H9 (cell line): ENCODE measurements at regions not wholly inside any gene's neighbourhood (a gene's known extent, or its start where the extent isn't known, plus 50 kb on each side); places are given as distances from the start of the nearest gene placed in this dataset.

Experiments
- DNase-seq: peaks from one replicate; pipeline ENCODE4 v3.0.0-alpha.2; 2017
- H2AFZ ChIP-seq: one replicate; pipeline ENCODE4 v1.6.1; 2013; ENCODE audit warnings: mild to moderate bottlenecking, low read length, control low read depth, moderate library complexity
- H2AK5ac ChIP-seq: 2 replicates; pipeline ENCODE4 v1.6.1; 2013; ENCODE audit warnings: low read length, control low read depth, mixed read lengths; ENCODE audit not compliant: insufficient read length
- H2BK120ac ChIP-seq: one replicate; pipeline ENCODE4 v1.6.1; 2013; ENCODE audit warnings: low read depth, mild to moderate bottlenecking, low read length, control low read depth, inconsistent platforms; ENCODE audit not compliant: poor library complexity, severe bottlenecking
- H2BK12ac ChIP-seq: 2 replicates; pipeline ENCODE4 v1.6.1; 2013; ENCODE audit warnings: low read length, control low read depth, mixed read lengths, low read depth; ENCODE audit not compliant: insufficient read length
- H2BK15ac ChIP-seq: 2 replicates; pipeline ENCODE4 v1.6.1; 2013; ENCODE audit warnings: low read depth, low read length, control low read depth
- H2BK20ac ChIP-seq: one replicate; pipeline ENCODE4 v1.6.1; 2013; ENCODE audit warnings: low read depth, mild to moderate bottlenecking, low read length, control low read depth, inconsistent platforms; ENCODE audit not compliant: poor library complexity, severe bottlenecking
- H2BK5ac ChIP-seq: 2 replicates; pipeline ENCODE4 v1.6.1; 2013; ENCODE audit warnings: low read length, control low read depth, mixed read lengths; ENCODE audit not compliant: insufficient read length
- H3K14ac ChIP-seq: 2 replicates; pipeline ENCODE4 v1.6.1; 2013; ENCODE audit warnings: low read length, control low read depth; ENCODE audit not compliant: insufficient read depth
- H3K18ac ChIP-seq: 2 replicates; pipeline ENCODE4 v1.6.1; 2013; ENCODE audit warnings: low read depth, mild to moderate bottlenecking, mixed read lengths, low read length, control low read depth; ENCODE audit not compliant: insufficient read length
- H3K23ac ChIP-seq: 2 replicates; pipeline ENCODE4 v1.6.1; 2013; ENCODE audit warnings: low read length, control low read depth, mixed read lengths, low read depth; ENCODE audit not compliant: insufficient read length
- H3K23me2 ChIP-seq: 2 replicates; pipeline ENCODE4 v1.6.1; 2013; ENCODE audit warnings: low read depth, mild to moderate bottlenecking, mixed read lengths, low read length, control low read depth; ENCODE audit not compliant: insufficient read length, poor library complexity, severe bottlenecking
- H3K27ac ChIP-seq: 2 replicates; pipeline ENCODE4 v1.5.1; 2013; ENCODE audit warnings: low read length, control low read depth, mixed read lengths, low read depth; ENCODE audit not compliant: insufficient read length
- H3K27me3 ChIP-seq: 2 replicates; pipeline ENCODE4 v1.6.1; 2013; ENCODE audit warnings: low read length, control low read depth, inconsistent platforms; ENCODE audit not compliant: insufficient read depth
- H3K4ac ChIP-seq: 2 replicates; pipeline ENCODE4 v1.6.1; 2013; ENCODE audit warnings: low read depth, mild to moderate bottlenecking, control low read depth, inconsistent platforms, low read length, moderate library complexity
- H3K4me1 ChIP-seq: 2 replicates; pipeline ENCODE4 v1.6.1; 2013; ENCODE audit warnings: low read length, control low read depth, inconsistent platforms; ENCODE audit not compliant: insufficient read depth
- H3K4me2 ChIP-seq: 2 replicates; pipeline ENCODE4 v1.6.1; 2013; ENCODE audit warnings: low read length, control low read depth, mixed read lengths; ENCODE audit not compliant: insufficient read length, insufficient read depth
- H3K56ac ChIP-seq: 2 replicates; pipeline ENCODE4 v1.6.1; 2013; ENCODE audit warnings: low read depth, mild to moderate bottlenecking, mixed read lengths, low read length, control low read depth; ENCODE audit not compliant: insufficient read length
- H3K79me1 ChIP-seq: 2 replicates; pipeline ENCODE4 v1.6.1; 2013; ENCODE audit warnings: low read depth, mild to moderate bottlenecking, moderate library complexity, low read length, control low read depth, inconsistent platforms; ENCODE audit not compliant: insufficient read depth, poor library complexity, severe bottlenecking
- H3K79me2 ChIP-seq: 2 replicates; pipeline ENCODE4 v1.6.1; 2013; ENCODE audit warnings: low read length, control low read depth, inconsistent platforms; ENCODE audit not compliant: insufficient read depth
- H3K9ac ChIP-seq: 2 replicates; pipeline ENCODE4 v1.6.1; 2013; ENCODE audit warnings: low read length, control low read depth, mixed read lengths; ENCODE audit not compliant: insufficient read length; ENCODE audit errors: extremely low read depth
- H3K9me3 ChIP-seq: one replicate; pipeline ENCODE4 v1.6.1; 2013; ENCODE audit warnings: low read depth, low read length, inconsistent platforms; ENCODE audit not compliant: control insufficient read depth
- H3T11ph ChIP-seq: one replicate; pipeline ENCODE4 v1.6.1; 2013; ENCODE audit warnings: mild to moderate bottlenecking, low read length, control low read depth, inconsistent platforms
- H4K20me1 ChIP-seq: one replicate; pipeline ENCODE4 v1.6.1; 2013; ENCODE audit not compliant: control insufficient read depth, insufficient read length, insufficient read depth
- H4K5ac ChIP-seq: 2 replicates; pipeline ENCODE4 v1.6.1; 2013; ENCODE audit warnings: low read depth, mild to moderate bottlenecking, mixed read lengths, low read length, control low read depth; ENCODE audit not compliant: insufficient read length
- H4K8ac ChIP-seq: replicated peaks from 2 replicates; pipeline ENCODE4 v1.6.1; 2013; ENCODE audit warnings: low read length, control low read depth, mixed read lengths, low read depth; ENCODE audit not compliant: insufficient read length
- H4K91ac ChIP-seq: 2 replicates; pipeline ENCODE4 v1.6.1; 2013; ENCODE audit warnings: low read depth, mild to moderate bottlenecking, moderate library complexity, mixed read lengths, low read length, control low read depth; ENCODE audit not compliant: insufficient read length
- H3K27ac Mint-ChIP-seq, 3 experiments: 2 replicates in 2 of 3; 3 replicates in 1 of 3; pipeline ENCODE4 v1.8.0; 2020 to 2021; ENCODE audit warnings: mixed read lengths in 3 of 3, mild to moderate bottlenecking in 1 of 3, moderate library complexity in 1 of 3
- H3K27me3 Mint-ChIP-seq: 2 replicates; pipeline ENCODE4 v1.8.0; 2021; ENCODE audit warnings: low read depth, mild to moderate bottlenecking, moderate library complexity, mixed read lengths
- H3K36me3 Mint-ChIP-seq, 3 experiments: 2 replicates in 2 of 3; 3 replicates in 1 of 3; pipeline ENCODE4 v1.8.0; 2020 to 2021; ENCODE audit warnings: low read depth in 3 of 3, mixed read lengths in 3 of 3; ENCODE audit not compliant: insufficient read depth in 1 of 3
- H3K4me1 Mint-ChIP-seq, 2 experiments: 2 replicates each; pipeline ENCODE4 v1.8.0; 2020; ENCODE audit warnings: mixed read lengths in 2 of 2
- H3K4me3 Mint-ChIP-seq, 2 experiments: 2 replicates in 1 of 2; 3 replicates in 1 of 2; pipeline ENCODE4 v1.8.0; 2020 to 2021; ENCODE audit warnings: mild to moderate bottlenecking in 2 of 2, mixed read lengths in 2 of 2, moderate library complexity in 1 of 2
- H3K9me3 Mint-ChIP-seq, 2 experiments: 2 replicates in 1 of 2; 3 replicates in 1 of 2; pipeline ENCODE4 v1.8.0; 2020; ENCODE audit warnings: mild to moderate bottlenecking in 2 of 2, mixed read lengths in 2 of 2, moderate library complexity in 1 of 2
- WGBS: extraction: QIAGEN DNeasy Blood & Tissue Kit; methylation state at CpG from one replicate; pipeline ENCODE4 v1.1.7; 2013; ENCODE audit warnings: missing lambda C conversion rate, low lambda C conversion rate, mixed read lengths; ENCODE audit not compliant: insufficient read length; ENCODE audit errors: extremely low coverage; 5-methylcytosine and 5-hydroxymethylcytosine counted together
- TF ChIP-seq, protein P1 (sequence below): fragments of 200-600 bp; sonication (generic); conservative IDR thresholded peaks from 3 replicates; pipeline ENCODE4 v1.8.0; 2021; ENCODE audit warnings: antibody characterized with exemption, mild to moderate bottlenecking

DNA sequence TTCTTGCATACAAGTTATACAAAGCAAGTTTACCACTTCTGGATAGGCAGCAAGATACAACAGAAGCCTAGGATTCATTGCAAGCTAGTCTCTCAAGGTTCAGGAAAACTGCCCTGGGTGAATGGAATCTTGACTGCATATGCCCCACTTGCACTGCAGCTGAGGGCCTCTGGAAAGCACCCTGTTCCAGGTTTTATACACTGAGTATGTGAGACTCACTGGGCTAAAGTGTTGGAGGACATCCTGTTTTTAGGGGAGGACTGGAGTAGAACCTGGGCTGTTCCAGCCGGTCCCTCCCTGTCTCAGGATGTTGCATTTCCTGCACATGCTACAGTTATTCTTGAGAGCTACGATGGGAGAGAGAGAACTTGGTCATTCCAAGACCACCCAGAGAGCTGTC is 168.5 kb upstream of the NUDT6 start:
- H3K79me2 ChIP-seq: no peaks in the 10 kb centered on the region
- no CpG with 5 or more reads among the region's 2 CpGs for WGBS
- no peaks in the 10 kb centered on the region for H3K27me3 Mint-ChIP-seq

More for the DNA sequence above, 168.5 kb upstream of the NUDT6 start:
- Histone ChIP-seq H3K9ac (no peak overlapping the region), H2AK5ac (no peak overlapping the region), H3K56ac (no peak overlapping the region), H4K5ac (no peak overlapping the region), H2BK20ac (no peak overlapping the region), H3K79me1 (no peaks in the 10 kb centered on the region), H3T11ph (no peak overlapping the region), H2BK120ac (no peak overlapping the region), H3K23ac (no peak overlapping the region), H2BK5ac (no peak overlapping the region), H4K20me1 (no peaks in the 10 kb centered on the region), H2AFZ (no peak overlapping the region), H3K27ac (no peak overlapping the region), H3K23me2 (no peaks in the 10 kb centered on the region), H2BK12ac (no peak overlapping the region), H3K9me3 (no peaks in the 10 kb centered on the region), H4K8ac (no peak overlapping the region), H3K14ac (no peak overlapping the region), H3K4me2 (no peak overlapping the region), H2BK15ac (no peak overlapping the region), H4K91ac (no peak overlapping the region), H3K27me3 (no peaks in the 10 kb centered on the region), H3K4ac (no peak overlapping the region), H3K4me1 (no peaks in the 10 kb centered on the region; the same call in 1 of the 2 replicates), H3K18ac (no peak overlapping the region)
- no peak overlapping the region for H3K4me3 Mint-ChIP-seq
- TF ChIP-seq, protein P1, sequence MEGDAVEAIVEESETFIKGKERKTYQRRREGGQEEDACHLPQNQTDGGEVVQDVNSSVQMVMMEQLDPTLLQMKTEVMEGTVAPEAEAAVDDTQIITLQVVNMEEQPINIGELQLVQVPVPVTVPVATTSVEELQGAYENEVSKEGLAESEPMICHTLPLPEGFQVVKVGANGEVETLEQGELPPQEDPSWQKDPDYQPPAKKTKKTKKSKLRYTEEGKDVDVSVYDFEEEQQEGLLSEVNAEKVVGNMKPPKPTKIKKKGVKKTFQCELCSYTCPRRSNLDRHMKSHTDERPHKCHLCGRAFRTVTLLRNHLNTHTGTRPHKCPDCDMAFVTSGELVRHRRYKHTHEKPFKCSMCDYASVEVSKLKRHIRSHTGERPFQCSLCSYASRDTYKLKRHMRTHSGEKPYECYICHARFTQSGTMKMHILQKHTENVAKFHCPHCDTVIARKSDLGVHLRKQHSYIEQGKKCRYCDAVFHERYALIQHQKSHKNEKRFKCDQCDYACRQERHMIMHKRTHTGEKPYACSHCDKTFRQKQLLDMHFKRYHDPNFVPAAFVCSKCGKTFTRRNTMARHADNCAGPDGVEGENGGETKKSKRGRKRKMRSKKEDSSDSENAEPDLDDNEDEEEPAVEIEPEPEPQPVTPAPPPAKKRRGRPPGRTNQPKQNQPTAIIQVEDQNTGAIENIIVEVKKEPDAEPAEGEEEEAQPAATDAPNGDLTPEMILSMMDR: no peak
- no peak overlapping the region for H3K27ac Mint-ChIP-seq
- peaks cover 21 to 25% (median 24%) of the 10 kb centered on the region in 3 experiments for H3K36me3 Mint-ChIP-seq
- no peak for DNase-seq
- peaks cover 0 to 2% of the 10 kb centered on the region in 2 experiments; a peak in 1 of 4 replicates for H3K4me1 Mint-ChIP-seq
- no peaks in the 10 kb centered on the region for H3K9me3 Mint-ChIP-seq
